A673 (cell line): ENCODE measurements at regions not wholly inside any gene's neighbourhood (a gene's known extent, or its start where the extent isn't known, plus 50 kb on each side); places are given as distances from the start of the nearest gene placed in this dataset.

Experiments used
- EZH2 ChIP-seq: fragments of 200-600 bp; sonication (generic); IDR thresholded peaks from 2 replicates; pipeline ENCODE4 v1.6.1; 2017; ENCODE audit warnings: borderline replicate concordance, low read depth, mild to moderate bottlenecking, mixed read lengths, antibody characterized with exemption, low read length; ENCODE audit not compliant: poor library complexity, severe bottlenecking
- TF ChIP-seq, protein P1 (sequence below): fragments of 300-800, 200-600 bp; sonication (generic); conservative IDR thresholded peaks from 2 replicates; pipeline ENCODE4 v1.5.1; 2017; ENCODE audit warnings: low read depth, mild to moderate bottlenecking, antibody characterized with exemption, low read length, moderate library complexity, mixed read lengths

DNA sequence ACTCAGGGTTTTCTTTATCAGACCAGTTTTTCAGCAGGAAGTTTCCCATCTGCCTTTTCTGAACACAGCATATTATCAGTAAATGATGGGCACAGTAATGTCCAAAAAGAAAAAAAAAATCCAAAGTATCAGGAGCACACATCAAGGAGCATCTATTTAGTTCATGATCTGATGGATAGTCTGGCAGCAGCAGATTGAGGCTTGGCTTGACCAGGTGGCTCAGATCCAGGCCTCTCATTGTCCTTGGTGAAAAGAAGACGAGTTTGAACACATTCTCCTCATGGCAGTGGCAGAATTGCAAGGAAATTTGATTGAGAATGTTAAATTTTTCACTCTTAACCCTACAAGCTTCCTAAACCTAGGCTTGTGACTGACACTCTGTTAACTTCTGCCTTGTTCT lies 192.9 kb downstream of the OXSM start:
- TF ChIP-seq, protein P1, sequence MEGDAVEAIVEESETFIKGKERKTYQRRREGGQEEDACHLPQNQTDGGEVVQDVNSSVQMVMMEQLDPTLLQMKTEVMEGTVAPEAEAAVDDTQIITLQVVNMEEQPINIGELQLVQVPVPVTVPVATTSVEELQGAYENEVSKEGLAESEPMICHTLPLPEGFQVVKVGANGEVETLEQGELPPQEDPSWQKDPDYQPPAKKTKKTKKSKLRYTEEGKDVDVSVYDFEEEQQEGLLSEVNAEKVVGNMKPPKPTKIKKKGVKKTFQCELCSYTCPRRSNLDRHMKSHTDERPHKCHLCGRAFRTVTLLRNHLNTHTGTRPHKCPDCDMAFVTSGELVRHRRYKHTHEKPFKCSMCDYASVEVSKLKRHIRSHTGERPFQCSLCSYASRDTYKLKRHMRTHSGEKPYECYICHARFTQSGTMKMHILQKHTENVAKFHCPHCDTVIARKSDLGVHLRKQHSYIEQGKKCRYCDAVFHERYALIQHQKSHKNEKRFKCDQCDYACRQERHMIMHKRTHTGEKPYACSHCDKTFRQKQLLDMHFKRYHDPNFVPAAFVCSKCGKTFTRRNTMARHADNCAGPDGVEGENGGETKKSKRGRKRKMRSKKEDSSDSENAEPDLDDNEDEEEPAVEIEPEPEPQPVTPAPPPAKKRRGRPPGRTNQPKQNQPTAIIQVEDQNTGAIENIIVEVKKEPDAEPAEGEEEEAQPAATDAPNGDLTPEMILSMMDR, result no peak
- no peak for TF ChIP-seq EZH2
